ENCODE measurements at regions not wholly inside any gene's neighbourhood (a gene's known extent, or its start where the extent isn't known, plus 50 kb on each side); places are given as distances from the start of the nearest gene placed in this dataset.

GRCh38 chrX:42246814-42247213 is 323.5 kb upstream of the CASK start:
- Histone ChIP-seq H3K4me3 (no peak overlapping the region), H3K27ac (no peak overlapping the region), H3K27me3 (no peaks in the 10 kb centered on the region), H3K36me3 (no peaks in the 10 kb centered on the region), H3K9me3 (no peaks in the 10 kb centered on the region), H3K4me1 (ENCODE audit: insufficient read depth) (no peaks in the 10 kb centered on the region)
- DNase-seq, result no peak
- intact Hi-C loops (cut with DNase I), result no loop called here
- WGBS, 3 donors, result 17 to 31% (median 23%) methylated on average over 7 of the region's 7 CpGs
- TF ChIP-seq CTCF (IDR thresholded peaks at IDR 0.05), result no peak
- TF ChIP-seq EP300 (IDR thresholded peaks at IDR 0.05), result no peak
- no peak for TF ChIP-seq POLR2A (IDR thresholded peaks at IDR 0.05)

DNA sequence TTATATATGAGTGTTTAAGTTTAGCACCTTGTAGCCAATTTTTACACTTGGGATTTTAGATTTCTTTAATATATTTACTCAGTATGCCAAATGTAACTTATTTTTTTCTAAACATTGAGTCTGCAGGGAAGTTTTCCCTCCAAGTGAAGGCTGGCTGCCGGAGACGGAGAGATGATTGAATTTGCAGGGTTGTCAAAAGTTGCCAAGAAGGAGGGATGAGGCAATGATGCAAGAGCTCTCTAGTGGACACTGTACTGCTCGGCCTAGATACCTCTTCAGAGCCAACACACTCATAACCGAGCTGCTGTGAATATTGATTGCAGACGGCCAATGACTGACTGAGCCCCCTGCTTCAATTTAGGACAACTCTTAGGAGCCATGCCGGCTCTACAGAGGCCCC is 318.6 kb upstream of the CASK start:
- H3K4me1 ChIP-seq (ENCODE audit: insufficient read depth), result no peaks in the 10 kb centered on the region
- WGBS, 3 donors, result 69 to 74% (median 74%) methylated on average over 6 of the region's 6 CpGs
- TF ChIP-seq EP300 (IDR thresholded peaks at IDR 0.05) (no peak), CTCF (IDR thresholded peaks at IDR 0.05) (no peak), POLR2A (IDR thresholded peaks at IDR 0.05) (no peak)

DNA sequence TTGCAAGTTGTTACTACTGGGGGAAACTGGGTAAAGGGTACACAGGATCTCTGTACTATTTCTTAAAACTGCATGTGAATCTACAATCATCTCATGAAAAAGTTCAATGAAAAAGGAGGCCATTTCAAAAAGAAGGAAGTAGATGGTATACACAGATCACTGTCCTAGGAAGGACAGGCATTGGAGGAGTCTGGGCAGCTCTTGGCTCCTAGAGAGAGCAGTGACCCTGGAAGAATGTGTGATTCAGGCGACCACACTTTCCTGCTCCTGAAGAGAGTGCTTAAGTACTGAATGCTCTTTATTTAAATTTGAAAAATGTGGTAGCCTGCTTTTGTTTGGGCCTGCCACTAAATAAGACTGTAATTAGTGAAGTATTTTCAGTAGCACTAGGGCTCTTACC is 318.1 kb upstream of the CASK start:
- WGBS, 3 donors, result 35 to 52% (median 50%) methylated on average over 1 of the region's 1 CpG
- H3K4me1 ChIP-seq (ENCODE audit: insufficient read depth), result no peaks in the 10 kb centered on the region

More for the DNA sequence above, 318.6 kb upstream of the CASK start:
- Histone ChIP-seq H3K9me3 (no peaks in the 10 kb centered on the region), H3K4me3 (no peak overlapping the region), H3K36me3 (no peaks in the 10 kb centered on the region), H3K27ac (no peak overlapping the region), H3K27me3 (no peaks in the 10 kb centered on the region)
- DNase-seq, result no peak
- intact Hi-C loops (cut with DNase I), result no loop called here

DNA sequence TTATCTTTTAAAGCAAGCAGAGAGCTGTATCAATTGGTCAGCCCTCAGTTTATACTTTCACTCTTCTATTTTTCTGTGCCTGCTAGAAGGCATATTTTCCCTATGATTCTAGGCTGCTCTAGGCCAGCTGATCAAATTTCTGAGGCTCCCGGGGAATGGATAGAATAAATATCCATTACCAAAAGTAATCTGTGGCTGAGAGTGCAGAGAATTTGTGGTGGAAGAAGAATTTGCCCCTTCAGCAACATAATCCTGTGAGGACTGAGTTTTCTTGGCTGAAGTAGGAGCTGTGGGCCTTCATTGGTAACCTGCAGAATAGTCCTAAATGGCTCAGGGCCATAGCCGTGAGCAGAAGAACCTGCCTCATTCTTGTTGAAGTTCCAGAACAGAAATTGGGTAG is 314.6 kb upstream of the CASK start:
- TF ChIP-seq CTCF (IDR thresholded peaks at IDR 0.05) (no peak), POLR2A (IDR thresholded peaks at IDR 0.05) (no peak), EP300 (IDR thresholded peaks at IDR 0.05) (no peak)
- WGBS, 3 donors, result 69 to 76% (median 75%) methylated on average over 2 of the region's 2 CpGs
- intact Hi-C loops (cut with DNase I), result no loop called here
- Histone ChIP-seq H3K4me3 (no peak overlapping the region), H3K36me3 (no peaks in the 10 kb centered on the region), H3K9me3 (no peaks in the 10 kb centered on the region), H3K4me1 (ENCODE audit: insufficient read depth) (no peaks in the 10 kb centered on the region), H3K27me3 (no peaks in the 10 kb centered on the region), H3K27ac (no peak overlapping the region)
- no peak for DNase-seq

More for the DNA sequence above, 318.1 kb upstream of the CASK start:
- H3K4me3 ChIP-seq, result no peak overlapping the region
- H3K9me3 ChIP-seq, result no peaks in the 10 kb centered on the region
- intact Hi-C loops (cut with DNase I), result no loop called here
- no peak for DNase-seq
- no peaks in the 10 kb centered on the region for H3K36me3 ChIP-seq
- no peak for TF ChIP-seq CTCF (IDR thresholded peaks at IDR 0.05)
- TF ChIP-seq EP300 (IDR thresholded peaks at IDR 0.05), result no peak
- no peak for TF ChIP-seq POLR2A (IDR thresholded peaks at IDR 0.05)
- H3K27ac ChIP-seq, result no peak overlapping the region
- no peaks in the 10 kb centered on the region for H3K27me3 ChIP-seq

GRCh38 chrX:42229533-42229932 is 306.2 kb upstream of the CASK start:
- no peak for DNase-seq
- H3K4me1 ChIP-seq (ENCODE audit: insufficient read depth), result no peaks in the 10 kb centered on the region
- no peak overlapping the region for H3K27ac ChIP-seq
- no peaks in the 10 kb centered on the region for H3K36me3 ChIP-seq
- TF ChIP-seq CTCF (IDR thresholded peaks at IDR 0.05) (no peak), POLR2A (IDR thresholded peaks at IDR 0.05) (no peak), EP300 (IDR thresholded peaks at IDR 0.05) (no peak)
- no peaks in the 10 kb centered on the region for H3K27me3 ChIP-seq
- intact Hi-C loops (cut with DNase I), result no loop called here
- WGBS, 3 donors, result 65 to 82% (median 69%) methylated on average over 2 of the region's 2 CpGs
- no peak overlapping the region for H3K4me3 ChIP-seq
- no peaks in the 10 kb centered on the region for H3K9me3 ChIP-seq

Measured in ovary (tissue), 7 donors.